Cerebellar cortex (tissue), 1 donor: ENCODE measurements at regions not wholly inside any gene's neighbourhood (a gene's known extent, or its start where the extent isn't known, plus 50 kb on each side); places are given as distances from the start of the nearest gene placed in this dataset.

ENCODE experiments used
- DNase-seq: peaks from one replicate; pipeline ENCODE4 v3.0.0-alpha.2; 2015; ENCODE audit warnings: low spot score

DNA sequence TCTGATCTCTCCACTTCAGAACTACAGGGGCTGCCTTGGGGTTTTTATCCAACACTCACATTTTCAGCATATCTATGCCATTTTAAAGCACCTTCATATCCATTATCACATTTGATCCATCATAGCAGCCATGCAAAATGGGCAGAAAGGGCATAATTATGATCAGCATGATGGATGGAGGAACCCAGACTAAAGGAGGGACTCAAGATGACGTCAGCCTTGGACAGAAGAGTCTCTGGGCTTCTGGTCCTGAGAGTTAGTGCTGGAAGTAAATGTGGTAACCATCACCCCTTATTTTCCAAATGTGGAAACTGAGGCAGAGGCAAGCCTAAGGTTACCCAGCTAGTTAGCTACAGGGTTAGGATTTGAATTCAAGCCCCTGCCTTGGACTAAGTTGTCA is 273.1 kb downstream of the DRD1 start:
- no peak for DNase-seq

DNA sequence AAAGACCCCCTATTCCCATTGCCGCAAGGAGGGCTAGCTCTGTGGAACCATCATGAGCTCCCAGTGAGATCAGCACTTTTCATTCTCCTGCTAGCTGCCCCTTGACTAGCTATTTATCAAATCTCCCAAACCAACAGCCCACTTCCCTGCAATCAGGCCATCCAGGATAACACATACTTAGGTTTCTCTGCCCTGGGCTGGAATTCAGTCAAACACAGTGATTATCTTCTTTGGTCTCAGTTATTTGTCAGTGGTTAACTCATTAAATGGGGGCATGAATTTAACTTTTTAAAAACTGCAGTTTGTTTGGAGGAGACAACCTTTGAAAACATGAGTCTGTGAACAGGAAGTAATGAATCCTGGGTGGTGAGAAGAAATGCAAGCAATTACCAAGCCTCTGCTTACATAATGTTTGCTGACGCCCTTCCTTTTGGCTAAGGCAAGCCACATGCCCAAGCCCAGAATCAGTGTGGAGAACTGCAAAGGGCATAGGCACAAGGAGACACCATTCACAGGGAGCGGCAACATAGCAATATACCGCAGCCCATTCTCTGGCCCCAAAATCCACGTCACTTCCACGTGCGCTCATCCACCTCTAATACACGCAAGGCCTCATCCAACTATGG is 275.0 kb downstream of the DRD1 start:
- no peak for DNase-seq

DNA sequence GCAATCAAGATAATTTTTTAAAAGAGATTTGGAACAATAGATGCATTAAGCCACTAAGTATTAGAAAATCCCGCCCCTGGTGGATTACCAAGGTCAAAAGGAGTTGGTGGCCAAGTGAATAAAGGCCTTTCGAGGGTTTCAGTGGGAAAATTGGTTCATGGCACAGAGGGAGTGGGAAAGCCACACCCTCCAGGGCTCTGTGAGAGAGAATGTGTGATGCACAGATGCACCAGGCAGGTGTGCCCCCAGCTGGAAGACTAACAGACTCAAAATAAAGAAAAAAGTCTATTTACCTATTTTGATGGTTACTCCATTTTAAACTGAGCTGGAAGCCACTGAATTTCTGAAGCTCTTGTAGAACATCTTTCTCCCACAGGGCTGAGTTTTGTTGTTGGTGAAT is 278.0 kb downstream of the DRD1 start:
- no peak for DNase-seq

DNA sequence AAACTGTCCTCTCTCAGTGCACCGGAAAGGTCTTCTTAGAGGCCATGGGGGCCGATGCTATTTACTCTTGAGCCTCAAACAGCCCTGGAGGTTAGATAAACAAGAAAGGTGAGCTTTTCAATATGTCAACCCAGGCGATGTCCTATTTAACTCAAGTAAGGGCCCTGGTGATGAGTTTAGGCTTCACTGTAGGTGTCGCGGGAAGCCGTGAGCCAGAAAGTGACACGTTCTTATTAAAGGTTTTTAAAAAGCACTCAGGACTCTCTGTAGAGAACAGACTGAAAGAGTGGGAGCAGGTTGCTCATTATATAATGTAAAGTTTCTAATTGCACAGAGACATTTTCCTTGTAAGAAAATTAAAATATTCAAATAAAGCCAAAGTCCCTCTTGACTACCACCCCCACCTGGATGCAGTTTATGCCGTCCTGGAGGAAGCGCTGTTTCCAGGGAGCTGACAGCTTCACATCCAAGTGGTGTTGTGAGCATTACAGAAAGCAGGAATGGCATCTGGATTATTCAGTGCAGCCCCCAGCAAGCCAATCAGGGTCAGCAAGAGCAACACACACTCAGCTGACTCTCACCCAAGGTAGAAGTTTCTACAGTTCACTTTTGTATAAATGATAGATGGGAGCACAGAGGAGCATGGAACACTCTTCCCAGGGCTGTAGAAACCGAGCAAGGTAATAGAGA is 280.3 kb downstream of the DRD1 start:
- DNase-seq = no peak

DNA sequence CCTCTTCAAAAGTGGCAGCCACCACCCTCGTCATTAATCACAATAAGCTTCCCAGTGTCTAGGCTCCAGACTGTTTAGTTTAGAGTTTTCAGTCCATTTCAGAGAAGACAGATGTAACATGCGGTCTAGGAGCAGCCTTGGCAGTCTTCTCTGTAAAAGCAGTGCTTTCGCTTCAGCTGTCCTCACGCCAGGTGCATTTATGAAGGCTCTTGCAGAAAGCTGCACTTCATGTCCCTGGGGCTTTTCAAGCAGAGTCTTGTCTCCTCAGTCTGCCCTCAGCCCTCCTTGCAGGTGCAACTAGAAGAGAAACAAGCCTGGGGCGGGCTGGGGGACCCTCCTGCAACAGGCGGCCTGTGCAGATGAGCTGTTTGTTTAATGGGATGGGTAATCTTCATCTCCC is 281.9 kb downstream of the DRD1 start:
- no peak for DNase-seq

DNA sequence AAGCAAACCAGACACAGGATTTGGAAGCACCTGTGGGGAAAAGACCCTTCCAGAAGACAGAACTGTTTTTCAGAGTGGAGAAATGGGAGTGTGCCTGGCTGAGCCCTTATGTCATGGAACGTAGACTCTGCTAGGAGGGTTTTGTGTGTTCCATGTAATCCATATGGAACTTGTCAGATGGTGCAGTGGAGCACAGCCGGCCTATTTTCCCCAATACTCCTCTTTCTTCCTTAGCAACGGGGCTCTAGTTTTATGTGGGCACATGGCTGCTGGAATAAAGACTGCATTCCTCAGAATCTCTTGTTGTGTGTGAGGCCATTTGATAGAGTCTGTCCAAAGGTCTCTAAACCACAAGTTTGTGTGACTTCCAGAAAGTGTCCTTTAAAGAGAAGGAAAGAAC is 284.0 kb downstream of the DRD1 start:
- no peak for DNase-seq

DNA sequence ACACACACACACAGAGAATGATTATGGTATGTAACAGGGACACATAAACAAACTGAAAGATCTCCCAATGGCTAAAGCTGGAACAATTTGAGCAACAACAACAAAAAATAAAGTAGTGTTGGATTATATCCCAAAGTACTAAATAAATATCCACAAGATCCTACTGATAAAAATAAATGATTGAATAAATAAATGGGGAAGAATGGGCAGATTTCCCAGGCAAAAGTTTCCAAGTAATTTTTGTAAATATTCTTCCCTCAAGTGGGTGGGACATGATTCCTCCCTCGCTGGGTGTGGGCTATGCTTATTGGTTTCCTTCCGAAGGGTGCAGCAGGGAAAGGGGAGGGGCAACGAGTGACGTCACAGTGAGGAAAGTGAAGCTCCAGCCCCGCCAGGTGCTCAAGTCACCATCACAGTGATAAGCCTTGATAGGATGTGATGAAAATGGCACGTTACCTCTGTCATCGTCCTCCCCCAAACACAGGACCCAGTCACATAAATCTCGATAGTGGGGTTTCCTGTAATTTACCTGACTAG is 295.3 kb downstream of the DRD1 start:
- no peak for DNase-seq

DNA sequence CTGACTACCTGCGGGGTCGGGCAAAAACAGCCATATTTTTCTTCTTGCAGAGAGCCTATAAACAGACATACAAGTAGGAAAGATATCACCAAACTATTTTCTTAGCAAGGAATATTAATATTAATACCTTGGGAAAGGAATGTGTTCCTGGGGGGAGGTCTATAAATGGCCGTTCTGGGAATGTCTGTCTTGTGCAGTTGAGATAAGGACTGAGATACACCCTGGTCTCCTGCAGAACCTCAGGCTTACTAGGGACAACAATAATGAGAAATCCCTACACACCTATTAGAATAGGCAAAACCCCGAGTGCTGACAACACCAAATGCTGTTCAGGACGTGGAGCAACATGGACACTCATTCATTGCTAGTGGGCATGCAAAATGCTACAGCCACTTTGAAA is 297.2 kb downstream of the DRD1 start:
- DNase-seq = no peak

DNA sequence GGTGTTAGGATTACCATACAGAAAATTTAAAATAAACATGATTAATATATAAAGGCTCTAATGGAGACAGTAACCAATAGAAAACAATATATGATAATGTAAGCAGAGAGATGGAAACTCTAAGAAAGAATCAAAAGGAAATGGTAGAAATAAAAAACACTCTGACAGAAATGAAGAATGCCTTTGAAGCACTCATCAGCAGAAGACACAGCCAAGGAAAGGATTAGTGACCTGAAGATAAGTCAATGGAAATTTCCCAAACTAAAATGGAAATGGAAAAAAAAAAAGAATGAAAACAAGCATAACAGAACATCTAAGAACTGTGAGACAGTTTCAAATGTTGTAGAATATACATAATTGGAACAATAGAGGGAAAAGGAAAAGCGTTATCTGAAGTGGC is 302.6 kb downstream of the DRD1 start:
- DNase-seq = no peak

DNA sequence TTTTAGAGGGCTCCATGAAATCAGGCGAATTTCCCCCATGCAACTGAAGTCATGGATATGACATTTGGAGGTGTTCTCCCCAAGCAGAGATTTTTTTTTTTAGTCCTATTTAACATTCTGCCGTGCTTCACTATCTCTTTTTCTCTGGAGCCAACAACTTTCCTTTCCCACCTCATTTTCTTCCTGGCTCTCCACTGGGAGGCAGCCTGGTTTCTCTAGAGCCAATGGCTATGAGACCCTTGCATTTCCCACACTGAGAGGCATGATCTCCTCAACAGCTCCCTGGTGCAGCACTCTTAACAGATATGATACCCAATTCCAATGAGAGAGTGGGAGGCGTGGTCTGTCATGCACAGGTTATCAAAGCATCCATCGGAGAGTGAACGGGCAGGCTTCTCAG is 310.8 kb downstream of the DRD1 start:
- DNase-seq = no peak

DNA sequence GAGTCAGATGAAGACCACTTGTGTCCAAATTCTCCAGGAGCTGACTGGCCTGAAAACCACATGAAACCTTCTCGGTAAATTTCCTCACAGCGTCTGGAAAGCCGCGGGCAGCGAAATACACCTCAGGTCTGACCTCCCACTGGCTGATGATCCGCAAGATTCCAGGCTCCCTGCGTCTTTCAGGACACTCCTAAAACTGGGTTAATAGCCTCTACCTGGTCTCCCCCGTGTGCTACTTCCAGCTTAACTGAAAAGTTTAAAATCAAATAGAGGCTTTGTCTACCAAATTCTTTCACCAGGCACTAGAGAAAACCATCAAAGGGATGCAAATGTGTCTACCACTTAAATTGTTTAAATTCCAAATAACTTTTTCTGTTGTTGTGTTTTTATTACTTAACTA is 312.6 kb downstream of the DRD1 start:
- DNase-seq = no peak

DNA sequence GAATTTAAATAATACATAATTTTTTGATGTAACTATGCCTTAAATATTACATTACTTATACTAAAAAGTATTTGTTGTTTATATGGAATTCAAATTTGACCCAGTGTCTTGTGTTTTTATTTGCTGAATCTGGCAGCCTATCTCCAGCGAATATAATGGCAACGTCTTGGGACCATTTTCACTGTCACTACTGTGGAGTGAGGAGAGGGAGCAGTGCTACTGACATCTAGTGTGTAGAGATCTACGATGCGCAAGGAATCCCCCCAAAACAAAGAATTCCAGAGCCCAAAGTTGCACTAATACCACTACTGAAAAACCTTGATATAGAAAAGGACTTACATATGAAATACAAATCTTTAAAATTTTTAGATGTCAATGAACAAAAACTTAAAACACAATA is 314.4 kb downstream of the DRD1 start:
- DNase-seq = no peak

DNA sequence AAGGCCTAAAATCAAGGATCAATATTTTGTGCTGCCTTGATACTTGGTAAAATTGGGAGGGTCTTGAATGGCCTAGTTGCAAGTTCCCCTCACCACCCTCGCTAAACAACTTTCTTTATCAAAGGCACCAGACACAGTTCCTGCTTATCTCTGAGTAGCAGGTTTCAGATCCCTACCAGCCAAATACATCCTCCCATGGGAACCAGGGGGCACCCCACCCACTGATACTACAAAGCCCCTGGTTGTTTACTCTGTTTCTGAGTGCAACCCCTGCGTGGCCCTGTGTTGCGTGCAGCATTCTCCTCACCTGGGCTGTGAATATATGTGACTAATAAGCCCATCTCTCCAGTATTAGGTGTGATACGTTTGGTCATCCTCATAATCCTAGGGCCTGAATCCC is 314.9 kb downstream of the DRD1 start:
- DNase-seq = no peak

DNA sequence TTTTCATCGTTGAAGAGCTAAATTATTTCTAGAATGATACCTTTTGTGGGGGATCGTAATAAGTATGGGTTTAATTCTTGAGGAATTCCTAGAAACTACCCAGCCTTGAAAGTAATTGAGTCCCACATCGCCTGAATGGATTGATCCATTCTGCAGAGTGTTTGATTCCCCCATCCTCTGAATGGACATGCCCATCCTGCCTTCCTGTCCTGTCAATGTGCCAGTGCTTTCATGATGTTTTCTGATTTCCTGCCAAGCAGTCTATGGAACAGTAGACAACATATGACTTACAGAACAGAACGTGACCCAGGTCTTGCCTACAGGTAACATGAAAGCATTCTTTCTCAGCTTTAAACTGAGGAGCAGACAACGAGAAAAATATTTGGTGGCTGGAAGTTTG is 319.2 kb downstream of the DRD1 start:
- DNase-seq = no peak

DNA sequence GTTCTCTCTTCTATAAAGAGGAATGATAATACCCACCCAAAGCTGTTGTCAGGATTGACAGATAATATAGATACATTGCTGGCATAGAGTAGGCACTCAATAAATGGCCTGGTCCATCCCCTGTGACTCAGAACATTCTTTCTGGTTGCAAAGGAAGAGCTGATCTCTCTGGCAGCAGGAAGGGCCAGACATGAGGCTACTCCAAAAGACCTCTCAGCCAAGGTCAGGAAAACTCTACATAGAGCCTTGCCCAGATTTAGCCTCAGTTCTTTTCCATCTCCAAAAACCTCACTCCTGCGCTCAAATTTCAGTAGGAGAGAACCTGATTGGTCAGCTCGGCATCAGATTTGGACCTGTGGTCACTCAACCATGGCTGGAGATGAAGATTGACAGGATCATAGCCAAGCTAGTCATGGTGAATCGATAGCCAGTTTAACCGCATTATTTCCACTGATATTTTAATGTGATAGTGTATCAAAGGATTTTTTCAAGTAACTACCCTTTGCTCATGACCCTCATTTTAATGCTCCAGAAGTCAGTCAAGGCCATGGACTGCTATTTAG is 319.6 kb downstream of the DRD1 start:
- no peak for DNase-seq

DNA sequence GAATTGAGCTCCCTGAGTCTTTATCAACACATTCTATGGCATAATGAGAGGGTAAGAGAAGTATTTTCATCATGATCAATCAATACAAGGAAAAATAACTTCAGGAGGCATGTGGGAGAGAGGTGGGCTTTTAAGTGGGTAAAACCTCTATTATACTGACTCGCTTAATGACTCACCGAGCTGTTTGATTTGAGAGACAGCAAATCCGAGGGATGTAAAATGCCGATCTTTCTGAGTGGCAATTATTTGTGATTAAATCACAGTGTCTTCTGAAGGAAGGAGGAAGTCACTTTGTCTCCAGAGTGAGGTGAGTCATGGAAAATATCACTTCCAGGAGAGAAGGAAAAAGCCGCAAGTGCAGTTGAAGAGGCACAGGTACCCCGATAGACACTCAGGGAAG is 320.4 kb downstream of the DRD1 start:
- DNase-seq = no peak

DNA sequence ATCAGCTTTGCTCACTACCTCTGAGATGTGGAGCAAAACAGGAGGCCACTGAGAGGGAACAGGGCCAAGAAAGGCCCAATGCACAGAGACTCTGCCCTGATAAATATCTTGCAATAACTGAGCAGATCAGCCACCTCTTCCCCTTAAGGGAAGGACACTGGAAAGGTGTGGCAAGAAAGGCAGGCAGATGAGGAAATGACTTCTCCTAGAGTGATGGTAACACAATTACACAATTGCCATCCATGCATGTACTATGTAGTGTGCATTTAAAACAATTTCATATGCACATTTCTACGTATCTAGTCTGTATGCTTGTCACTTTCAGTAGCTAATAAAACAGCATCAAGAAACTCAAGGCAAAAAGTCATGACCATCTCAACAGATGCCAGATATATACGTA is 322.5 kb downstream of the DRD1 start:
- DNase-seq = no peak

DNA sequence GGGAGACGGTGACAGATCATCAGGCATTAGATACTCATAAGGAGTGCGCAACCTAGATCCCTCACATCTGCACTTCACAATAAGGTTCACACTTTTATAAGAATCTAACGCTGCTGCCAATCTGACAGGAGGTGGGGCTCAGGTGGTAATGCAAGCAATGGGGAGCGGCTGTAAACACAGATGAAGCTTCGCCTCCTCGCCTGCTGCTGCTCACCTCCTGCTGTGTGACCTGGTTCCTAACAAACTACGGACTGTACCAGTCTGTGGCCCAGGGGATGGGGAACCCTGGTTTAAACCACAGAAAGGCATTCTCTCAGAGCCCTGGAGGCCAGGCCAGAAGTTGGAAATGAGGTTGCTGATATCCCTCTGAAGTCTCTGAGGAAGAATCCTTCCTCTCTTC is 323.6 kb downstream of the DRD1 start:
- no peak for DNase-seq

DNA sequence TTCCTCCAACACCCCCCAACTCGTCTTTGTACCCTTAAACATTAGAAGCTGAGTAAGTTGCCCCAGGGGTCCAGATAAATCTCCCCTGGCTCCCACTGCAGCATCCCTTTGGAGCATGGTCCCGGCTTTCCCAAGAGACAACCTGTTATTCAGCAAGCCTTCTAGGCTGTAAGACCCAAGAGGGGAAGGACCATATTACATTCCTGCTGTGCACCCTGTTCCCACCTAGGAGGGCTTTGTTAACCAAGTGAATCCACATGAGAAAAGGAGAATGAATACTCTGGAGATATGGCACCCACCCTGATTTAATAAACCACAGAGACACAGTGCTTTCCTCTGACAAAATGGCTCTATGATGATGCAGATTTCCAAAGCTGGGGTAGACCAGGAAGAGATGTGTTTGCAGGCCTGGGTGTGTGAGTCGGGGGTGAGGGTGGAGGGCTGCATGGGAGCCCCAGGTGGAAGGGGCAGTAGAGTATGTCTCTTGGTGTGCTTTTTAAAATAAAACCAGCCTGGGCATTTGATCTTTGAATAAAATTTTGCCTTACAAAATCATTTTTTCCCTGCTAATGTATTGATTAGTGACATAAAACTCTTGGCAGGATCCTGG is 325.2 kb downstream of the DRD1 start:
- DNase-seq = no peak

DNA sequence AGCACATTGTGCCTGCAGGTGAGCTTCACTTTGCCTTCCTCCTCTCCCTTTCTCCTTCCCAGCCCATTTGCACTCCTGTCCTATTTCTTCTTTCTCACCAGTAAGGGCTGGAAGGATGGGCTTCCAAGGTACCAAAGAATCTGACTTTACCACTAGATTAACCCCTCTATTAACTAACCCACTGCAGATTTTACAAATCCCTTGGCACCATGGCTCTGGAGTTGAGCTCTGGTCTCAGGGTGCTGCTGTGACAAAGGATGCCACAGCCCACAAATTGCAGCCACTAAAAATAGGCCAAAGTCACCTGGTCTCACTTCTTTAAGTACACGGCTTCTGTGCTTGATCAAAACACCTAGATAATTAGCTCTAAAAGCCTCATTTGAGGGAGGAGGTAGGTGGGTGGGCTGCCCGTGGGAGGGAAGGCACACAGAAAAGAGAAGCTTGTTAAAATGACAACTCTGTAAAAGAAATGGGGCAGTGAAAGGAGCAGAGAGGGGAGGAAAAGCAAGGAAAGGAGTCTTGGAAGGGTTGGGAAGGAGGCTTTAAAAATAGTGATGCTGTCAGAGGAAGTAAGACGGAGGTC is 327.4 kb downstream of the DRD1 start:
- no peak for DNase-seq

DNA sequence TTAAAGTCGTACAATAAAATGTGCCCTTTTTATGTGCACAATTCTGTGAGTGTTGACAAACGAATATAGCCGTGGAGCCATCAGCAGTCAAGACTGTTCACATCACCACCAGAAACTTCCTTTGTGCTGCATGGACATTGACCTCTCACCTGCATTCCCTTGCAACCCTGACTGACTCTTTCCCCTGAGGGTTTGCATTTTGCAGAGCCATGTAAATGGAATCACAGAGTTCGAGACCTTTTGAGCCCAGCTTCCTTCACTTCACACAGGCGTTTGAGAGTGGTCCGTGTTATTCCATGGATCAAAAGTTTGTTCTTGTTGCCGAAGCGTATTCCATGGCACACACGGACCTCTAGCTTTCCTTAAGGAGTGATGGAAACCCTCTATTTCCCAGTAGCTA is 328.2 kb downstream of the DRD1 start:
- DNase-seq = no peak

DNA sequence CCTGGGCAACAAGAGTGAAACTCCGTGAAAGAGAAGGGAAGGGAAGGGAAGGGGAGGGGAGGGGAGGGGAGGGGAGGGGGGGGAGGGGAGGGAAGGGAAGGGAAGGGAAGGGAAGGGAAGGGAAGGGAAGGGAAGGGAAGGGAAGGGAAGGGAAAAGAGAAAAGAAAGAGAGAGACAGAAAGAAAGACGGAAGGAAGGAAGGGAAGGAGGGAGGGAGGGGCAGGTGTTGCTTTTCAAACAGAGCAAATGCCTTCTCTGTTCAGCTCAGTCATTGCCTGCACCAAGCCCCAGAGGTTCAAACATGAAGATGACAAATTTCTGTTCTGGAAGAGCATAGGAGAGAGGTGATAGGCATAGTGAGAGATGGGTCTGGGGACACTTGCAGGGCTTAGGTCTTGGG is 330.0 kb downstream of the DRD1 start:
- DNase-seq = no peak
